ENCODE measurements at regions not wholly inside any gene's neighbourhood (a gene's known extent, or its start where the extent isn't known, plus 50 kb on each side); places are given as distances from the start of the nearest gene placed in this dataset.

DNA sequence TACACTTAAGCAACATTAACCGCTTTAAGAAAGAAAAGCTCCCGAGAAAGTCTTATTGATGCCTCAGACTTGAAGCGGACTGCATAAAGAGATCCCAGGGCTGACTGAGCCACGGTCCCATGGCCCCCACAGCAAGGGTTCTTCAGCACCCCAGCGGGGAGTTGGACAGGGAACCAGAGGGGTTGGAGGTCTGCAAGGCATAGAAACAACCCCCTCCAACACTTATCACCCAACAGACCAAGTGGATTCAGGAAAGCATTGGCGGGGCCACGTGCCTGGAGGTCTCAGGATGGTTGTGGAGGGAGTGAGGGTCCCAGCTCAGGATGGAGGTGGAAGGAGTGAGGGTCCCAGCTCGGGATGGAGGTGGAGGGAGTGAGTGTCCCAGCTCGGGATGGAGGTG, 143.7 kb upstream of the IRX2 start:
- Histone ChIP-seq H3K27me3 (replicated peaks; ENCODE audit: insufficient read depth) (no peaks in the 10 kb centered on the region), H3K4me1 (replicated peaks) (no peaks in the 10 kb centered on the region), H3K4me3 (no peak overlapping the region), H3K27ac (no peak overlapping the region), H3K36me3 (no peaks in the 10 kb centered on the region), H3K9me3 (no peaks in the 10 kb centered on the region)
- no peak for DNase-seq (ENCODE audit: low spot score)
- 87% methylated on average over 9 of the region's 9 CpGs for WGBS
- TF ChIP-seq, protein P1, sequence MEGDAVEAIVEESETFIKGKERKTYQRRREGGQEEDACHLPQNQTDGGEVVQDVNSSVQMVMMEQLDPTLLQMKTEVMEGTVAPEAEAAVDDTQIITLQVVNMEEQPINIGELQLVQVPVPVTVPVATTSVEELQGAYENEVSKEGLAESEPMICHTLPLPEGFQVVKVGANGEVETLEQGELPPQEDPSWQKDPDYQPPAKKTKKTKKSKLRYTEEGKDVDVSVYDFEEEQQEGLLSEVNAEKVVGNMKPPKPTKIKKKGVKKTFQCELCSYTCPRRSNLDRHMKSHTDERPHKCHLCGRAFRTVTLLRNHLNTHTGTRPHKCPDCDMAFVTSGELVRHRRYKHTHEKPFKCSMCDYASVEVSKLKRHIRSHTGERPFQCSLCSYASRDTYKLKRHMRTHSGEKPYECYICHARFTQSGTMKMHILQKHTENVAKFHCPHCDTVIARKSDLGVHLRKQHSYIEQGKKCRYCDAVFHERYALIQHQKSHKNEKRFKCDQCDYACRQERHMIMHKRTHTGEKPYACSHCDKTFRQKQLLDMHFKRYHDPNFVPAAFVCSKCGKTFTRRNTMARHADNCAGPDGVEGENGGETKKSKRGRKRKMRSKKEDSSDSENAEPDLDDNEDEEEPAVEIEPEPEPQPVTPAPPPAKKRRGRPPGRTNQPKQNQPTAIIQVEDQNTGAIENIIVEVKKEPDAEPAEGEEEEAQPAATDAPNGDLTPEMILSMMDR (IDR thresholded peaks at IDR 0.05) = no peak
- TF ChIP-seq POLR2A (IDR thresholded peaks at IDR 0.05) = no peak
- no peak for TF ChIP-seq POLR2AphosphoS5 (IDR thresholded peaks at IDR 0.05)
- intact Hi-C loops (cut with DNase I) = no loop called here

- Histone ChIP-seq H3K4me1 (replicated peaks) (no peaks in the 10 kb centered on the region), H3K36me3 (no peaks in the 10 kb centered on the region), H3K27ac (no peak overlapping the region), H3K27me3 (replicated peaks; ENCODE audit: insufficient read depth) (no peaks in the 10 kb centered on the region), H3K9me3 (no peaks in the 10 kb centered on the region), H3K4me3 (no peak overlapping the region)
- intact Hi-C loops (cut with DNase I) = no loop called here
- DNase-seq (ENCODE audit: low spot score) = no peak
- TF ChIP-seq POLR2A (IDR thresholded peaks at IDR 0.05) = no peak
- TF ChIP-seq POLR2AphosphoS5 (IDR thresholded peaks at IDR 0.05) = no peak
- TF ChIP-seq, protein P1 (IDR thresholded peaks at IDR 0.05) = no peak
- 82% methylated on average over 11 of the region's 11 CpGs for WGBS
Measured at GRCh38 chr5:2894736-2895135, 143.3 kb upstream of the IRX2 start.

DNA sequence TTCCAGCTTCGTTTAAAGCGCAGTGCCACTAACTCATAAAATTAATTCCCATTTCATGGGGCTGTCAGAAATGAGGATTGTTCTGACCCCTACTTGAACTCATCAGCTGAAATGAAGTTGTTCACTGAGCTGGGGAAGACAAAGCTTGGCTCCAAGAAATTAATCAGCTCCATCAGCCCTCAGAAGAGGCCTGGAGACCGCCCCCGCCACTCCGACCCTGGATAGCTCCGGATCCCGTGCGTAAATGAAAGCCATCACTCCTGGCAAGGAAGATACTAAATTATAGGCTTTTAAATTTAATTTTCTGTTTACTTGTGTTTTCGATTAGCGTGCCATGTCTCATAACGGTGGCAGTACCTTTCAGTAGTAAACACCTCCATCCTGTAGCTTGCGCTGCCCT, 142.8 kb upstream of the IRX2 start:
- DNase-seq (ENCODE audit: low spot score) = no peak
- intact Hi-C loops (cut with DNase I) = no loop called here
- Histone ChIP-seq H3K27ac (no peak overlapping the region), H3K9me3 (no peaks in the 10 kb centered on the region), H3K36me3 (no peaks in the 10 kb centered on the region), H3K4me3 (no peak overlapping the region), H3K27me3 (replicated peaks; ENCODE audit: insufficient read depth) (no peaks in the 10 kb centered on the region), H3K4me1 (replicated peaks) (no peaks in the 10 kb centered on the region)
- 67% methylated on average over 12 of the region's 12 CpGs for WGBS
- TF ChIP-seq POLR2A (IDR thresholded peaks at IDR 0.05) (no peak), POLR2AphosphoS5 (IDR thresholded peaks at IDR 0.05) (no peak)
- TF ChIP-seq, protein P1 (IDR thresholded peaks at IDR 0.05) = no peak

- H3K27ac ChIP-seq = no peak overlapping the region
- H3K4me1 ChIP-seq (replicated peaks) = no peaks in the 10 kb centered on the region
- H3K4me3 ChIP-seq = no peak overlapping the region
- no peaks in the 10 kb centered on the region for H3K27me3 ChIP-seq (replicated peaks; ENCODE audit: insufficient read depth)
- TF ChIP-seq POLR2AphosphoS5 (IDR thresholded peaks at IDR 0.05) (no peak), POLR2A (IDR thresholded peaks at IDR 0.05) (no peak)
- TF ChIP-seq, protein P1 (IDR thresholded peaks at IDR 0.05) = no peak
- no peak for DNase-seq (ENCODE audit: low spot score)
- no peaks in the 10 kb centered on the region for H3K9me3 ChIP-seq
- H3K36me3 ChIP-seq = no peaks in the 10 kb centered on the region
- intact Hi-C loops (cut with DNase I) = no loop called here
- WGBS = 80% methylated on average over 8 of the region's 8 CpGs
Measured at GRCh38 chr5:2892466-2893000, 141.1 kb upstream of the IRX2 start.

- Histone ChIP-seq H3K4me1 (replicated peaks) (no peaks in the 10 kb centered on the region), H3K27ac (no peak overlapping the region), H3K36me3 (no peaks in the 10 kb centered on the region), H3K27me3 (replicated peaks; ENCODE audit: insufficient read depth) (no peaks in the 10 kb centered on the region), H3K4me3 (no peak overlapping the region), H3K9me3 (no peaks in the 10 kb centered on the region)
- TF ChIP-seq POLR2AphosphoS5 (IDR thresholded peaks at IDR 0.05) (no peak), POLR2A (IDR thresholded peaks at IDR 0.05) (no peak)
- TF ChIP-seq, protein P1 (IDR thresholded peaks at IDR 0.05) = no peak
- WGBS = 100% methylated on average over 3 of the region's 3 CpGs
- DNase-seq (ENCODE audit: low spot score) = no peak
- intact Hi-C loops (cut with DNase I) = no loop called here
Measured at GRCh38 chr5:2891781-2892180, 140.3 kb upstream of the IRX2 start.
